Activated CD4-positive, alpha-beta memory T cell treated with anti-CD3 and anti-CD28 coated beads for 36 hours (primary cell): ENCODE measurements at regions not wholly inside any gene's neighbourhood (a gene's known extent, or its start where the extent isn't known, plus 50 kb on each side); places are given as distances from the start of the nearest gene placed in this dataset.
"Not testable (repeated sequence)": the region's sequence is repeated elsewhere in the genome, so short reads cannot be mapped to it uniquely, and the experiment has no call there.

Source experiments
- CTCF ChIA-PET: fragments of 350-600 bp; sonication (Branson Sonifier 250); formaldehyde crosslinking; loops from one replicate; lab custom pipeline; 2021; ENCODE audit warnings: antibody characterized with exemption, inconsistent platforms; lab: Charles Lee
- POLR2A ChIA-PET: fragments of 350-600 bp; sonication (Branson Sonifier 250); formaldehyde crosslinking; loops from one replicate; lab custom pipeline; 2021; ENCODE audit warnings: antibody characterized with exemption; lab: Charles Lee
- DNase-seq: peaks from one replicate; pipeline ENCODE4 v3.0.0-alpha.2; 2020
- H3K27ac Mint-ChIP-seq: one replicate; pipeline ENCODE4 v1.8.0; 2021; ENCODE audit warnings: mixed read lengths
- H3K27me3 Mint-ChIP-seq: one replicate; pipeline ENCODE4 v1.8.0; 2021; ENCODE audit warnings: mixed read lengths
- H3K36me3 Mint-ChIP-seq: one replicate; pipeline ENCODE4 v1.8.0; 2021; ENCODE audit warnings: mixed read lengths
- H3K4me1 Mint-ChIP-seq: one replicate; pipeline ENCODE4 v1.8.0; 2021; ENCODE audit warnings: low read depth, mixed read lengths
- H3K4me3 Mint-ChIP-seq: one replicate; pipeline ENCODE4 v1.8.0; 2021; ENCODE audit warnings: mild to moderate bottlenecking, mixed read lengths
- H3K9me3 Mint-ChIP-seq: one replicate; pipeline ENCODE4 v1.8.0; 2021; ENCODE audit warnings: mixed read lengths
- intact Hi-C: fragments of 100-400 bp; cut with micrococcal nuclease; formaldehyde crosslinking; loops from one replicate; pipeline ENCODE4 v1.15.1; 2023

DNA sequence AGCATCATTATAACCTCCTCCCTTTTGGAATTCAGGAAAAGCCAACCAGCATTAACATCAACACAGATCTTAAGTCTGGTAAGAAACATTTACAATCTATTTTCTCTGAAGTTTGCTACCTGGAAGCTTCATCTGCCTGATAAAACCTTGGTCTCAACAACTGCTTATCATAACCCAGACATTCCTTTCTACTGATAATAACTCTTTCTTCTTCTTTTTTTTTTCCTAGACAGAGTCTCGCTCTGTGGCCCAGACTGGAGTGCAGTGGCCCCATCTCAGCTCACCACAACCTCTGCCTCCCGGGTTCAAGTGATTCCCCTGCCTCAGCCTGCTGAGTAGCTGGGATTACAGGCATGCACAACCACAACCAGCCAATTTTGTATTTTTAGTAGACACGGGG, 534.6 kb downstream of the KCNJ18 start:
- POLR2A ChIA-PET, CTCF ChIA-PET, H3K4me1 Mint-ChIP-seq, H3K27me3 Mint-ChIP-seq, DNase-seq, H3K4me3 Mint-ChIP-seq, H3K36me3 Mint-ChIP-seq, H3K27ac Mint-ChIP-seq, intact Hi-C loops: not testable (repeated sequence)
- H3K9me3 Mint-ChIP-seq = peaks cover 11% of the 10 kb centered on the region

GRCh38 chr17:22227699-22228553, 535.6 kb downstream of the KCNJ18 start:
- H3K27ac Mint-ChIP-seq, CTCF ChIA-PET, intact Hi-C loops, H3K36me3 Mint-ChIP-seq, DNase-seq, H3K27me3 Mint-ChIP-seq, H3K4me3 Mint-ChIP-seq, POLR2A ChIA-PET, H3K4me1 Mint-ChIP-seq: not testable (repeated sequence)
- peaks cover 19% of the 10 kb centered on the region for H3K9me3 Mint-ChIP-seq

DNA sequence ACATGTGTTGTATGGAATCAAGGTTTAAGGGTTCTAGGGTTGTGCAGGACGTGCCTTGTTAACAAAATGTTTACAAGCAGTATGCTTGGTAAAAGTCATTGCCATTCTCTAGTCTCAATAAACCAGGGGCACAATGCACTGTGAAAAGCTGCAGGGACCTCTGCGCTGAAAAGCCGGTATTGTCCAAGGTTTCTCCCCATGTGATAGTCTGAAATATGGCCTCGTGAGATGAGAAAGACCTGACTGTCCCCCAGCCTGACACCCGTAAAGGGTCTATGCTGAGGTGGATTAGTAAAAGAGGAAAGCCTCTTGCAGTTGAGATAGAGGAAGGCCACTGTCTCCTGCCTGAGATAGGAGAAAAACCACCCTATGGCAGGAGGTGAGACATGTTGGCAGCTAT, 537.5 kb downstream of the KCNJ18 start:
- intact Hi-C loops, POLR2A ChIA-PET, H3K4me3 Mint-ChIP-seq, H3K36me3 Mint-ChIP-seq, H3K4me1 Mint-ChIP-seq, H3K27me3 Mint-ChIP-seq, CTCF ChIA-PET, H3K27ac Mint-ChIP-seq, DNase-seq: not testable (repeated sequence)
- peaks cover 26% of the 10 kb centered on the region for H3K9me3 Mint-ChIP-seq

- no peak for DNase-seq
- Mint-ChIP-seq H3K4me3 (no peak overlapping the region), H3K9me3 (peaks cover 29% of the 10 kb centered on the region), H3K36me3 (no peaks in the 10 kb centered on the region), H3K27me3 (no peaks in the 10 kb centered on the region), H3K27ac (no peak overlapping the region), H3K4me1 (no peaks in the 10 kb centered on the region)
- POLR2A ChIA-PET = no interaction called here
- CTCF ChIA-PET = no interaction called here
- intact Hi-C loops = no loop called here
Observed at GRCh38 chr17:22233382-22233781, 541.1 kb downstream of the KCNJ18 start.

DNA sequence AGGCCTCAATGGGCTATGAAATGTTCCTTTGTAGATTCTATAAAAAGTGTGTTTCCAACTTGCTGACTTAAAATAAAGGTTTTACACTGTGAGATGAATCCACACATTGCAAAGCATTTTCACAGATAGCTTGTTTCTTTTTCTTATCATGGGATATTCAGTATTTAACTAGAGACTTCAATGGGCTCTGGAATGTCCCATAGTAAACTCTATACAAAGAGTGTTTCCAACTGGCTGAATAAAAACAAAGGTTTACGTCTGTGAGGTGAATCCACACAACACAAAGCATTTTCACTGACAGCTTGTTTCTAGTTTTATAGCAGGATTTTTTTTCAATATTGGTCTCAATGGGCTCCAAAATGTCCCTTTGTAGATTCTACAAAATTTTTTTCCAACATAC, 550.1 kb downstream of the KCNJ18 start:
- POLR2A ChIA-PET = no interaction called here
- Mint-ChIP-seq H3K4me3 (no peak overlapping the region), H3K27ac (no peak overlapping the region), H3K36me3 (no peaks in the 10 kb centered on the region), H3K27me3 (no peaks in the 10 kb centered on the region), H3K9me3 (peaks cover 15% of the 10 kb centered on the region), H3K4me1 (no peaks in the 10 kb centered on the region)
- no peak for DNase-seq
- CTCF ChIA-PET = no interaction called here
- intact Hi-C loops = no loop called here

- no peak for DNase-seq
- Mint-ChIP-seq H3K27me3 (no peaks in the 10 kb centered on the region), H3K4me3 (no peak overlapping the region), H3K9me3 (peaks cover 16% of the 10 kb centered on the region), H3K27ac (no peak overlapping the region), H3K4me1 (no peaks in the 10 kb centered on the region), H3K36me3 (no peaks in the 10 kb centered on the region)
- ChIA-PET POLR2A (no interaction called here), CTCF (no interaction called here)
- intact Hi-C loops = no loop called here
Observed at GRCh38 chr17:22251498-22251897, 559.2 kb downstream of the KCNJ18 start.

GRCh38 chr17:22253007-22253406, 560.7 kb downstream of the KCNJ18 start:
- POLR2A ChIA-PET = no interaction called here
- Mint-ChIP-seq H3K27me3 (no peaks in the 10 kb centered on the region), H3K4me1 (no peaks in the 10 kb centered on the region), H3K36me3 (no peaks in the 10 kb centered on the region), H3K27ac (no peak overlapping the region), H3K9me3 (peaks cover 9% of the 10 kb centered on the region), H3K4me3 (no peak overlapping the region)
- intact Hi-C loops = no loop called here
- no peak for DNase-seq
- CTCF ChIA-PET = no interaction called here

DNA sequence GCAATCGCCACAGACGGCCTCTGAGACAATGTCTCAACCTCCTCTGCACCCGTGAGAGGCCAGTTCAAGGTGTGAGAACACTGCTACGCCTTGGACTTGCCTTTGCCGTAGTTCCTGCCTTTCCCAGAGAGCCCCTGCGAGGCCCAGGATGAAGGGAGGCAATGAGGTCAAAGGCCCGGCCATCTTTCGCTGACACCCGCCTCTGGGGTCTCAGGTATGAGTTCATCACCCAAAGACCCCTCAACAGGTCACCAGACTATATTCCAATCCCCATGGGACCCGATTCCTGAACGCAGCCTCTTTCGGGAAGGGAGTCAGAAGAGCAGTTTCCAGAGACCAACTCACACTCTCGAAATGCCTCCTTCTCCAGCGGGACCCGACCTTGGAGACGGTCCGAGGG, 573.5 kb downstream of the KCNJ18 start:
- intact Hi-C loops = no loop called here
- no peak for DNase-seq
- Mint-ChIP-seq H3K36me3 (no peaks in the 10 kb centered on the region), H3K9me3 (peaks cover 10% of the 10 kb centered on the region), H3K4me3 (no peak overlapping the region), H3K27me3 (no peaks in the 10 kb centered on the region), H3K27ac (no peak overlapping the region), H3K4me1 (no peaks in the 10 kb centered on the region)
- CTCF ChIA-PET = no interaction called here
- POLR2A ChIA-PET = no interaction called here

DNA sequence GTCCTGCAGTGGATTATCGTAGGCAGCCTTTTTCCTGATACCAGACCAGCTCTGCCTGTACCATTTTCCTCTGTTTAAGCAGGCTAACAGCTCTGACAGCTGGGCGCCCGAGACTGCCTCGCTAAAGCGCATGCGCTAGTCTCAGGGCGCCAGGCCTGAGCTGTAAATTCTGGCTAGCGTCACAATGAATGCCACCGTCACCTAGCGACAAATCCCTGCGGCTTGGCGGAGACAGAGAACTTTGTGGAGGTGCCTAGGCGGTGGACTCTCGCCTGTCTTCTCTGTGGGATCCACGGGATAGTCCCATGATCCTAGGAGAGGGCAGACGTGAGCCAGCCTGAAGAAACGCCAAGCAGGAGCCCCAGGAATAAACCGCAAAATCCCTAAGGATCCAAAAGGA, 573.9 kb downstream of the KCNJ18 start:
- Mint-ChIP-seq H3K27ac (no peak overlapping the region), H3K4me1 (no peaks in the 10 kb centered on the region), H3K9me3 (peaks cover 10% of the 10 kb centered on the region), H3K27me3 (no peaks in the 10 kb centered on the region), H3K36me3 (no peaks in the 10 kb centered on the region), H3K4me3 (no peak overlapping the region)
- DNase-seq = no peak
- intact Hi-C loops = no loop called here
- POLR2A ChIA-PET = no interaction called here
- CTCF ChIA-PET = no interaction called here

GRCh38 chr17:22267019-22267418, 574.7 kb downstream of the KCNJ18 start:
- H3K4me1 Mint-ChIP-seq = no peaks in the 10 kb centered on the region
- POLR2A ChIA-PET = no interaction called here
- no peak overlapping the region for H3K27ac Mint-ChIP-seq
- no peak for DNase-seq
- H3K27me3 Mint-ChIP-seq = no peaks in the 10 kb centered on the region
- H3K9me3 Mint-ChIP-seq = peaks cover 11% of the 10 kb centered on the region
- H3K4me3 Mint-ChIP-seq = no peak overlapping the region
- intact Hi-C loops = no loop called here
- H3K36me3 Mint-ChIP-seq = no peaks in the 10 kb centered on the region
- CTCF ChIA-PET = no interaction called here

GRCh38 chr17:22268214-22268911, 576.0 kb downstream of the KCNJ18 start:
- POLR2A ChIA-PET = no interaction called here
- H3K4me3 Mint-ChIP-seq = no peak overlapping the region
- H3K9me3 Mint-ChIP-seq = peaks cover 16% of the 10 kb centered on the region
- CTCF ChIA-PET = no interaction called here
- no peaks in the 10 kb centered on the region for H3K4me1 Mint-ChIP-seq
- no peaks in the 10 kb centered on the region for H3K36me3 Mint-ChIP-seq
- no peak overlapping the region for H3K27ac Mint-ChIP-seq
- H3K27me3 Mint-ChIP-seq = no peaks in the 10 kb centered on the region
- intact Hi-C loops = no loop called here
- no peak for DNase-seq

GRCh38 chr17:22268912-22269220, 576.5 kb downstream of the KCNJ18 start:
- H3K36me3 Mint-ChIP-seq = no peaks in the 10 kb centered on the region
- DNase-seq = no peak
- H3K9me3 Mint-ChIP-seq = peaks cover 16% of the 10 kb centered on the region
- CTCF ChIA-PET = no interaction called here
- H3K4me1 Mint-ChIP-seq = no peaks in the 10 kb centered on the region
- intact Hi-C loops = no loop called here
- POLR2A ChIA-PET = no interaction called here
- no peak overlapping the region for H3K4me3 Mint-ChIP-seq
- H3K27ac Mint-ChIP-seq = no peak overlapping the region
- H3K27me3 Mint-ChIP-seq = no peaks in the 10 kb centered on the region

DNA sequence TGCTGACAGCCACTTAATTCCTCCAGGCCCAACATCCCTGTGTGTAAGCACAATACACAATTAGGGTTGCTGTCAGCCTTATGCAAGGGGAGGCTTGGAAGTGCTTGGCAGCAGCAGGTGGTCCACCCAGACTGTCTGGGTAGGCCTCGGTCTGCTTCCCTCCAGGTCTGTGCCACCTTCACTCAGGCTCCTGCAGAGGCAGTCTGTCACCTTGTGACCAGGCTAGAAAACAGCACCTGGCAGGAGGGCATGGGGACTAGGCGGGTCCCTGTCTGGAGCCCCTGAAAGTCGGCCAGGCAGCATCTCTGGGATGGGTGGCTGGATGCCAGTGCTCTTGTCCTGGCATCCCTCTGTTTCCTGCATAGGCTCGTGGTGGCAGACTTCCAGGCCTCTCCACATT, 578.1 kb downstream of the KCNJ18 start:
- intact Hi-C loops = no loop called here
- H3K4me3 Mint-ChIP-seq = no peak overlapping the region
- H3K9me3 Mint-ChIP-seq = peaks cover 16% of the 10 kb centered on the region
- no peaks in the 10 kb centered on the region for H3K27me3 Mint-ChIP-seq
- no peak overlapping the region for H3K27ac Mint-ChIP-seq
- ChIA-PET POLR2A (no interaction called here), CTCF (no interaction called here)
- H3K36me3 Mint-ChIP-seq = no peaks in the 10 kb centered on the region
- no peaks in the 10 kb centered on the region for H3K4me1 Mint-ChIP-seq
- no peak for DNase-seq
